CD4-positive, alpha-beta memory T cell (primary cell): ENCODE measurements at regions not wholly inside any gene's neighbourhood (a gene's known extent, or its start where the extent isn't known, plus 50 kb on each side); places are given as distances from the start of the nearest gene placed in this dataset.

Source experiments
- CTCF ChIA-PET: fragments of 350-600 bp; sonication (Branson Sonifier 250); formaldehyde crosslinking; loops from one replicate; lab custom pipeline; 2021; ENCODE audit warnings: inconsistent platforms; ENCODE audit not compliant: partially characterized antibody; lab: Charles Lee
- POLR2A ChIA-PET: fragments of 350-600 bp; sonication (Branson Sonifier 250); formaldehyde crosslinking; loops from one replicate; lab custom pipeline; 2021; ENCODE audit not compliant: partially characterized antibody; lab: Charles Lee
- DNase-seq, 5 donors: peaks; one replicate each; pipeline versions ENCODE4 v3.0.0 to v3.0.0-alpha.2; 2020 to 2022; ENCODE audit warnings: mixed read lengths in 1 of 5
- H3K27ac ChIP-seq: one replicate; pipeline ENCODE4 v1.7.0; 2013; ENCODE audit warnings: low read depth, low read length
- H3K27me3 ChIP-seq: 2 replicates; pipeline ENCODE4 v1.7.0; 2013; ENCODE audit warnings: mild to moderate bottlenecking, low read length, moderate library complexity; ENCODE audit not compliant: insufficient read depth
- H3K36me3 ChIP-seq: 2 replicates; pipeline ENCODE4 v1.7.0; 2013; ENCODE audit warnings: mild to moderate bottlenecking, low read length, moderate library complexity; ENCODE audit not compliant: insufficient read depth
- H3K4me1 ChIP-seq: 2 replicates; pipeline ENCODE4 v1.7.0; 2013; ENCODE audit warnings: mild to moderate bottlenecking, low read length, moderate library complexity; ENCODE audit not compliant: insufficient read depth
- H3K4me3 ChIP-seq, 2 donors: one replicate each; pipeline ENCODE4 v1.7.0; 2013; ENCODE audit warnings: low read length in 2 of 2, mild to moderate bottlenecking in 1 of 2
- H3K9me3 ChIP-seq, 2 donors: one replicate each; pipeline ENCODE4 v1.7.0; 2013; ENCODE audit warnings: low read length in 2 of 2, control low read depth in 1 of 2; ENCODE audit not compliant: control insufficient read depth in 1 of 2
- H3K27ac Mint-ChIP-seq, 7 donors: one replicate each; pipeline ENCODE4 v1.8.0; 2020 to 2021; ENCODE audit warnings: mixed read lengths in 7 of 7, mild to moderate bottlenecking in 6 of 7, inconsistent platforms in 3 of 7, moderate library complexity in 3 of 7
- H3K27me3 Mint-ChIP-seq, 2 donors: one replicate each; pipeline ENCODE4 v1.8.0; 2020 to 2021; ENCODE audit warnings: mixed read lengths in 2 of 2
- H3K36me3 Mint-ChIP-seq, 2 donors: one replicate each; pipeline ENCODE4 v1.8.0; 2020 to 2021; ENCODE audit warnings: mixed read lengths in 2 of 2, inconsistent platforms in 1 of 2, mild to moderate bottlenecking in 1 of 2
- H3K4me1 Mint-ChIP-seq, 4 donors: one replicate each; pipeline ENCODE4 v1.8.0; 2020 to 2021; ENCODE audit warnings: mixed read lengths in 4 of 4, mild to moderate bottlenecking in 1 of 4
- H3K4me3 Mint-ChIP-seq, 8 donors: one replicate each; pipeline ENCODE4 v1.8.0; 2020 to 2021; ENCODE audit warnings: mixed read lengths in 8 of 8, mild to moderate bottlenecking in 7 of 8, moderate library complexity in 6 of 8, inconsistent platforms in 3 of 8
- H3K9me3 Mint-ChIP-seq, 8 donors: one replicate each; pipeline ENCODE4 v1.8.0; 2020 to 2021; ENCODE audit warnings: mixed read lengths in 8 of 8, mild to moderate bottlenecking in 5 of 8, inconsistent platforms in 3 of 8, moderate library complexity in 1 of 8
- intact Hi-C: fragments of 100-400 bp; cut with micrococcal nuclease; formaldehyde crosslinking; loops from one replicate; pipeline ENCODE4 v1.15.1; 2023

- H3K27ac ChIP-seq = no peak overlapping the region
- ChIA-PET POLR2A (no interaction called here), CTCF (interaction anchor here (0.6 kb wide), 1 partner anchor 1332 kb away, joined by 3 read pairs; no protein-coding TSS in a partner anchor)
- H3K36me3 Mint-ChIP-seq = no peaks in the 10 kb centered on the region
- H3K36me3 ChIP-seq = no peaks in the 10 kb centered on the region
- no peak overlapping the region for H3K4me3 Mint-ChIP-seq
- H3K9me3 Mint-ChIP-seq = no peaks in the 10 kb centered on the region
- DNase-seq = no peak
- peaks cover 11% of the 10 kb centered on the region in 2 donors for H3K27me3 Mint-ChIP-seq
- peaks cover 0 to 5% (median under 1%) of the 10 kb centered on the region in 4 donors for H3K4me1 Mint-ChIP-seq
- no peak overlapping the region for H3K27ac Mint-ChIP-seq
- intact Hi-C loops = no loop called here
- H3K4me1 ChIP-seq = no peaks in the 10 kb centered on the region
- no peak overlapping the region for H3K4me3 ChIP-seq
- H3K9me3 ChIP-seq = no peaks in the 10 kb centered on the region
- H3K27me3 ChIP-seq = no peaks in the 10 kb centered on the region
Observed at GRCh38 chr10:33416691-33417090, 82.2 kb upstream of the NRP1 start.

GRCh38 chr10:33416209-33416608, 81.7 kb upstream of the NRP1 start:
- H3K4me3 Mint-ChIP-seq = no peak overlapping the region
- no peaks in the 10 kb centered on the region for H3K36me3 ChIP-seq
- H3K9me3 Mint-ChIP-seq = no peaks in the 10 kb centered on the region
- H3K4me3 ChIP-seq = no peak overlapping the region
- H3K27ac ChIP-seq = no peak overlapping the region
- peaks cover 13 to 14% of the 10 kb centered on the region in 2 donors for H3K27me3 Mint-ChIP-seq
- H3K9me3 ChIP-seq = no peaks in the 10 kb centered on the region
- intact Hi-C loops = no loop called here
- peaks cover 0 to 5% (median under 1%) of the 10 kb centered on the region in 4 donors for H3K4me1 Mint-ChIP-seq
- H3K27me3 ChIP-seq = no peaks in the 10 kb centered on the region
- H3K4me1 ChIP-seq = no peaks in the 10 kb centered on the region
- no peaks in the 10 kb centered on the region for H3K36me3 Mint-ChIP-seq
- POLR2A ChIA-PET = no interaction called here
- no peak for DNase-seq
- no peak overlapping the region for H3K27ac Mint-ChIP-seq
- CTCF ChIA-PET = interaction anchor here (0.6 kb wide), 1 partner anchor 1331 kb away, joined by 3 read pairs; no protein-coding TSS in a partner anchor

GRCh38 chr10:33414841-33415240, 80.4 kb upstream of the NRP1 start:
- ChIA-PET POLR2A (no interaction called here), CTCF (no interaction called here)
- Mint-ChIP-seq H3K9me3 (peaks cover 0 to 3% (median 0%) of the 10 kb centered on the region in 8 donors), H3K27me3 (peaks cover 11 to 13% of the 10 kb centered on the region in 2 donors), H3K4me3 (no peak overlapping the region), H3K27ac (no peak overlapping the region), H3K36me3 (no peaks in the 10 kb centered on the region), H3K4me1 (peaks cover 0 to 5% (median 0%) of the 10 kb centered on the region in 4 donors)
- H3K4me3 ChIP-seq = no peak overlapping the region
- H3K27me3 ChIP-seq = no peaks in the 10 kb centered on the region
- no peaks in the 10 kb centered on the region for H3K9me3 ChIP-seq
- no peaks in the 10 kb centered on the region for H3K36me3 ChIP-seq
- DNase-seq = no peak
- H3K27ac ChIP-seq = no peak overlapping the region
- no peaks in the 10 kb centered on the region for H3K4me1 ChIP-seq
- intact Hi-C loops = no loop called here

GRCh38 chr10:33412653-33413361, 78.3 kb upstream of the NRP1 start:
- CTCF ChIA-PET = no interaction called here

GRCh38 chr10:33412241-33412640, 77.8 kb upstream of the NRP1 start:
- Mint-ChIP-seq H3K27ac (no peak overlapping the region), H3K4me1 (no peaks in the 10 kb centered on the region), H3K36me3 (no peaks in the 10 kb centered on the region), H3K27me3 (peaks cover 13 to 24% of the 10 kb centered on the region in 2 donors), H3K9me3 (peaks cover 0 to 3% (median 0%) of the 10 kb centered on the region in 8 donors), H3K4me3 (no peak overlapping the region)
- ChIA-PET POLR2A (no interaction called here), CTCF (no interaction called here)
- no peak overlapping the region for H3K4me3 ChIP-seq
- H3K4me1 ChIP-seq = no peaks in the 10 kb centered on the region
- no peaks in the 10 kb centered on the region for H3K9me3 ChIP-seq
- no peak overlapping the region for H3K27ac ChIP-seq
- H3K27me3 ChIP-seq = no peaks in the 10 kb centered on the region
- DNase-seq = no peak
- intact Hi-C loops = no loop called here
- no peaks in the 10 kb centered on the region for H3K36me3 ChIP-seq

More at GRCh38 chr10:33412653-33413361, 78.3 kb upstream of the NRP1 start:
- H3K27me3 Mint-ChIP-seq = peaks cover 13 to 23% of the 10 kb centered on the region in 2 donors
- H3K4me1 ChIP-seq = no peaks in the 10 kb centered on the region
- intact Hi-C loops = no loop called here
- H3K4me3 ChIP-seq = no peak overlapping the region
- H3K9me3 Mint-ChIP-seq = peaks cover 0 to 3% (median 0%) of the 10 kb centered on the region in 8 donors
- no peak overlapping the region for H3K27ac ChIP-seq
- H3K36me3 ChIP-seq = no peaks in the 10 kb centered on the region
- H3K4me1 Mint-ChIP-seq = no peaks in the 10 kb centered on the region
- POLR2A ChIA-PET = no interaction called here
- H3K36me3 Mint-ChIP-seq = no peaks in the 10 kb centered on the region
- no peaks in the 10 kb centered on the region for H3K27me3 ChIP-seq
- no peaks in the 10 kb centered on the region for H3K9me3 ChIP-seq
- no peak overlapping the region for H3K27ac Mint-ChIP-seq
- H3K4me3 Mint-ChIP-seq = no peak overlapping the region
- DNase-seq = no peak

GRCh38 chr10:33410860-33411234, 76.4 kb upstream of the NRP1 start:
- no peak for DNase-seq
- no peak overlapping the region for H3K27ac ChIP-seq
- Mint-ChIP-seq H3K27me3 (peaks cover 18 to 29% of the 10 kb centered on the region in 2 donors), H3K4me1 (no peaks in the 10 kb centered on the region), H3K27ac (no peak overlapping the region), H3K4me3 (no peak overlapping the region), H3K36me3 (no peaks in the 10 kb centered on the region), H3K9me3 (peaks cover 0 to 5% (median 4%) of the 10 kb centered on the region in 8 donors)
- H3K4me3 ChIP-seq = no peak overlapping the region
- CTCF ChIA-PET = interaction anchor here (1.1 kb wide), 1 partner anchor 218 kb away, joined by 3 read pairs; no protein-coding TSS in a partner anchor
- H3K27me3 ChIP-seq = no peaks in the 10 kb centered on the region
- H3K9me3 ChIP-seq = no peaks in the 10 kb centered on the region
- H3K4me1 ChIP-seq = no peaks in the 10 kb centered on the region
- intact Hi-C loops = no loop called here
- POLR2A ChIA-PET = no interaction called here
- H3K36me3 ChIP-seq = no peaks in the 10 kb centered on the region

GRCh38 chr10:33410096-33410859, 75.8 kb upstream of the NRP1 start:
- H3K27me3 Mint-ChIP-seq = peaks cover 19 to 30% of the 10 kb centered on the region in 2 donors
- CTCF ChIA-PET = interaction anchor here (0.7 to 1.1 kb wide), 2 partner anchors 217 to 1101 kb away, joined by 3 read pairs; no protein-coding TSS in a partner anchor
- no peak overlapping the region for H3K4me3 Mint-ChIP-seq
- Histone ChIP-seq H3K9me3 (no peaks in the 10 kb centered on the region), H3K27me3 (no peaks in the 10 kb centered on the region), H3K4me1 (no peaks in the 10 kb centered on the region), H3K27ac (no peak overlapping the region), H3K36me3 (no peaks in the 10 kb centered on the region), H3K4me3 (no peak overlapping the region)
- no peak for DNase-seq
- no peaks in the 10 kb centered on the region for H3K4me1 Mint-ChIP-seq
- POLR2A ChIA-PET = no interaction called here
- intact Hi-C loops = no loop called here
- peaks cover 0 to 5% (median 4%) of the 10 kb centered on the region in 8 donors for H3K9me3 Mint-ChIP-seq
- H3K27ac Mint-ChIP-seq = no peak overlapping the region
- no peaks in the 10 kb centered on the region for H3K36me3 Mint-ChIP-seq
